Retinal pigment epithelial cell (primary cell): ENCODE measurements at regions not wholly inside any gene's neighbourhood (a gene's known extent, or its start where the extent isn't known, plus 50 kb on each side); places are given as distances from the start of the nearest gene placed in this dataset.

Experiments
- DNase-seq: peaks from one replicate; pipeline ENCODE4 v3.0.0-alpha.2; 2010; ENCODE audit warnings: low read depth
- H3K4me3 ChIP-seq: 2 replicates; pipeline ENCODE4 v1.5.1; 2011; ENCODE audit warnings: mild to moderate bottlenecking, low read length, control low read depth, moderate library complexity
- CTCF ChIP-seq: conservative IDR thresholded peaks from 2 replicates; pipeline ENCODE4 v1.5.1; 2011; ENCODE audit warnings: low read depth, low read length, control low read depth, inconsistent platforms

GRCh38 chr17:74107107-74107506, 96.4 kb upstream of the RPL38 start:
- no peak overlapping the region for H3K4me3 ChIP-seq
- no peak for DNase-seq
- TF ChIP-seq CTCF = no peak

GRCh38 chr17:74108126-74108705, 95.3 kb upstream of the RPL38 start:
- no peak for TF ChIP-seq CTCF
- DNase-seq = no peak
- H3K4me3 ChIP-seq = no peak overlapping the region

GRCh38 chr17:74110467-74110866, 93.0 kb upstream of the RPL38 start:
- TF ChIP-seq CTCF = no peak
- no peak for DNase-seq
- H3K4me3 ChIP-seq = no peak overlapping the region

GRCh38 chr17:74113326-74113725, 90.2 kb upstream of the RPL38 start:
- no peak for DNase-seq
- no peak overlapping the region for H3K4me3 ChIP-seq
- TF ChIP-seq CTCF = no peak

- no peak overlapping the region for H3K4me3 ChIP-seq
- no peak for DNase-seq
- no peak for TF ChIP-seq CTCF
These were observed 89.5 kb upstream of the RPL38 start for GRCh38 chr17:74113952-74114351.

- H3K4me3 ChIP-seq = no peak overlapping the region
- no peak for DNase-seq
- TF ChIP-seq CTCF = no peak
These were observed 88.5 kb upstream of the RPL38 start for GRCh38 chr17:74114881-74115470.

GRCh38 chr17:74115586-74115985, 87.9 kb upstream of the RPL38 start:
- no peak for TF ChIP-seq CTCF
- no peak overlapping the region for H3K4me3 ChIP-seq
- DNase-seq = no peak
